ENCODE measurements at regions not wholly inside any gene's neighbourhood (a gene's known extent, or its start where the extent isn't known, plus 50 kb on each side); places are given as distances from the start of the nearest gene placed in this dataset.
A peak's percentile ranks its signal among the peaks of the same experiment; 100 is the strongest.

DNA sequence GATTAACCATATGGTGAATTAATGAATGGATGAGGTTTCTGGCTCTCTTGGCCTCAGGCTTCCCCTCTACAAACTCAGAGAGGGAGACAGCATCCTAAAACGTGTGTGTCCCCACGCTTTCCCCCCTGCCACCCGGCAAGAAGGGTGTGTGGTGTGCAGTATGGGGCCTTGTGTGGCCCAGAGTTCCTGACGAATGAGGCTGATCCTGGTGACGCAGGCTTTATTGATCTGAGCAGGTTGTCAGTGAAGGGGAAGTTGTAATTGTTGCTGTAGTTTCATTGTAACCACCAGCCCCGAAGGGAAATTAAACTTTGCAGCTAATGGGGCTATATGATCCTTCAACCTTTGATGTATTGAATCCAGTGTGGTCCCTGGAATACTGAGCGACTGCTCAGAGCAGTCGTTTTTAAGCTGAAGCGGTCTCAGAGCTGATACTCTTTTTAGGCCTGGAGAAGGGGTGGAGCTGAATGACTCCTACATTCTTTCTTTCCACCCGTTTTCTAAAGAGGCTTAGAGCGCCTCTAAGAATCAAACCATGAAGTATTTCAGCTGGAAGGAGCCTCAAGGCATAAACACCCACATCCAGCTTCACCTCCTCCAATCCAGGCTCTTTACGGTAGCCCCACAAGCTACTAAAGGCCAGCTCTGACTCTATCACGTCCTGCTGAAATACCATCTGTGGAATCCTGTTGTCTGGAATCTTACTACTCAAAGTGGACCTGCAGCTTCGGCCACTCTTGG is 284.7 kb downstream of the MIAT start:
- TF ChIP-seq TAF1 (IDR thresholded peaks at IDR 0.05; ENCODE audit: borderline replicate concordance, insufficient read depth, low read length): no peak
- no peak for TF ChIP-seq SIN3A (IDR thresholded peaks at IDR 0.05; ENCODE audit: borderline replicate concordance, insufficient read depth, low read length)
- TF ChIP-seq, protein P1, sequence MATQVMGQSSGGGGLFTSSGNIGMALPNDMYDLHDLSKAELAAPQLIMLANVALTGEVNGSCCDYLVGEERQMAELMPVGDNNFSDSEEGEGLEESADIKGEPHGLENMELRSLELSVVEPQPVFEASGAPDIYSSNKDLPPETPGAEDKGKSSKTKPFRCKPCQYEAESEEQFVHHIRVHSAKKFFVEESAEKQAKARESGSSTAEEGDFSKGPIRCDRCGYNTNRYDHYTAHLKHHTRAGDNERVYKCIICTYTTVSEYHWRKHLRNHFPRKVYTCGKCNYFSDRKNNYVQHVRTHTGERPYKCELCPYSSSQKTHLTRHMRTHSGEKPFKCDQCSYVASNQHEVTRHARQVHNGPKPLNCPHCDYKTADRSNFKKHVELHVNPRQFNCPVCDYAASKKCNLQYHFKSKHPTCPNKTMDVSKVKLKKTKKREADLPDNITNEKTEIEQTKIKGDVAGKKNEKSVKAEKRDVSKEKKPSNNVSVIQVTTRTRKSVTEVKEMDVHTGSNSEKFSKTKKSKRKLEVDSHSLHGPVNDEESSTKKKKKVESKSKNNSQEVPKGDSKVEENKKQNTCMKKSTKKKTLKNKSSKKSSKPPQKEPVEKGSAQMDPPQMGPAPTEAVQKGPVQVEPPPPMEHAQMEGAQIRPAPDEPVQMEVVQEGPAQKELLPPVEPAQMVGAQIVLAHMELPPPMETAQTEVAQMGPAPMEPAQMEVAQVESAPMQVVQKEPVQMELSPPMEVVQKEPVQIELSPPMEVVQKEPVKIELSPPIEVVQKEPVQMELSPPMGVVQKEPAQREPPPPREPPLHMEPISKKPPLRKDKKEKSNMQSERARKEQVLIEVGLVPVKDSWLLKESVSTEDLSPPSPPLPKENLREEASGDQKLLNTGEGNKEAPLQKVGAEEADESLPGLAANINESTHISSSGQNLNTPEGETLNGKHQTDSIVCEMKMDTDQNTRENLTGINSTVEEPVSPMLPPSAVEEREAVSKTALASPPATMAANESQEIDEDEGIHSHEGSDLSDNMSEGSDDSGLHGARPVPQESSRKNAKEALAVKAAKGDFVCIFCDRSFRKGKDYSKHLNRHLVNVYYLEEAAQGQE (IDR thresholded peaks at IDR 0.05; ENCODE audit: insufficient read depth in 1 of 2, low read depth in 2 of 2, low read length in 2 of 2): no peak
- TF ChIP-seq FOXP2 (optimal IDR thresholded peaks at IDR 0.05; ENCODE audit: borderline replicate concordance, extremely low read depth, extremely low read length, insufficient read depth): no peak
- TF ChIP-seq POLR2AphosphoS5 (IDR thresholded peaks at IDR 0.05; ENCODE audit: low read depth, low read length): no peak

DNA sequence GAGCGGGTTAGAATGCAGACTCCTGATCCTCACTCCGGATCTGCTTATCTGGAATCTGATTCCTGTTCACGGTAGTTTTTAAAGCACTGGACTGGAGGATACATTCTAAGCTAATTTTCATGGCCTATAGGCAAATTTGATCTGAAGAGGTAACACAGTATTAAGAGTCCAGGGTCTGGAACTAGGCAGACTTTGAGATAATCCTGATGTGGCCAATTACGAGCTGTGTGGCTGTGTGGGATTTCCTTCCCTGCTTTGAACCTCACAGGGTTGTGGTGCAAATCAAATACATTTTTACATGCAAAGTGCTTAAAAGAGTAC is 285.2 kb downstream of the MIAT start:
- TF ChIP-seq POLR2AphosphoS5 (IDR thresholded peaks at IDR 0.05; ENCODE audit: low read depth, low read length) (no peak), SIN3A (IDR thresholded peaks at IDR 0.05; ENCODE audit: borderline replicate concordance, insufficient read depth, low read length) (no peak), TAF1 (IDR thresholded peaks at IDR 0.05; ENCODE audit: borderline replicate concordance, insufficient read depth, low read length) (no peak), FOXP2 (optimal IDR thresholded peaks at IDR 0.05; ENCODE audit: borderline replicate concordance, extremely low read depth, extremely low read length, insufficient read depth) (no peak)
- TF ChIP-seq, protein P1 (IDR thresholded peaks at IDR 0.05; ENCODE audit: insufficient read depth in 1 of 2, low read depth in 2 of 2, low read length in 2 of 2): no peak

DNA sequence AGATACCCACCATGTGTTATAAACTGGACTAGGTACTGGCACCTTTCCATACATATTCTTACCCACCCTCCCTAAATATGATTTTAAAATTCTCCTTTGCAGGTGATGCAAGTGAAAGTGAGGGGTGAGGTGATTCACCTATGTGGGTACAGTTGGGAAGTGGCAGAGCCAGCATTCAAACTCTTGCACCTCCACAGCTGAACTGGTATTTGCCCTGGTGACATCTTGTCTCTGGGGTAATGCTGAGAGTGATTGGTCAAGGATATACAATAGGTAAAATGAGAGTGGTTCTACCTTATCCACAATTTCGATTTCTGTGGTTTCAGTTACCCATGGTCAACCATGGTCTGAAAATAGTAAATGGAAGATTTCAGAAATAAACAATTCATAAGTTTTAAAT is 288.2 kb downstream of the MIAT start:
- TF ChIP-seq POLR2AphosphoS5 (IDR thresholded peaks at IDR 0.05; ENCODE audit: low read depth, low read length) (no peak), TAF1 (IDR thresholded peaks at IDR 0.05; ENCODE audit: borderline replicate concordance, insufficient read depth, low read length) (no peak), SIN3A (IDR thresholded peaks at IDR 0.05; ENCODE audit: borderline replicate concordance, insufficient read depth, low read length) (no peak), FOXP2 (optimal IDR thresholded peaks at IDR 0.05; ENCODE audit: borderline replicate concordance, extremely low read depth, extremely low read length, insufficient read depth) (no peak)
- TF ChIP-seq, protein P1 (IDR thresholded peaks at IDR 0.05; ENCODE audit: insufficient read depth in 1 of 2, low read depth in 2 of 2, low read length in 2 of 2): no peak

DNA sequence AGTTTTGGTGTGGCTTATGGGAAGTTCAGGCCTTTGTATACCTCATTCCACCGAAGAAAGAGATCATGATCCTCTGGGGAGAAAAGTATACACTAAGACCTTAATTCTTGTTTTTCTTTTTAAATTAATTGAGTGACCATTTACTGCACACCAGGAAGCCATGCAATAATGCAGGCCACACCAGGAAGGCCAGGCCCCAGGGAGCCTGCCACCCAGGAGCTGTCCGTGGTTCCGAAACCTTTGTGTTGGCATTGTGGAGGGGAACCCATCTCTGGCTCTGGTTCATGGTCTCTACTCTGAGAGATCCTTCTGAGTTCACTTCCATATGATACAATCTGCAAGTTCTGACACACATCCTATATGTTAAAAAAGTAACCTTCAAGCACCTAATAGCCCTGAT is 291.8 kb downstream of the MIAT start:
- TF ChIP-seq FOXP2 (optimal IDR thresholded peaks at IDR 0.05; ENCODE audit: borderline replicate concordance, extremely low read depth, extremely low read length, insufficient read depth): no peak
- TF ChIP-seq, protein P1 (IDR thresholded peaks at IDR 0.05; ENCODE audit: insufficient read depth in 1 of 2, low read depth in 2 of 2, low read length in 2 of 2): peak; percentile 87 to 94

DNA sequence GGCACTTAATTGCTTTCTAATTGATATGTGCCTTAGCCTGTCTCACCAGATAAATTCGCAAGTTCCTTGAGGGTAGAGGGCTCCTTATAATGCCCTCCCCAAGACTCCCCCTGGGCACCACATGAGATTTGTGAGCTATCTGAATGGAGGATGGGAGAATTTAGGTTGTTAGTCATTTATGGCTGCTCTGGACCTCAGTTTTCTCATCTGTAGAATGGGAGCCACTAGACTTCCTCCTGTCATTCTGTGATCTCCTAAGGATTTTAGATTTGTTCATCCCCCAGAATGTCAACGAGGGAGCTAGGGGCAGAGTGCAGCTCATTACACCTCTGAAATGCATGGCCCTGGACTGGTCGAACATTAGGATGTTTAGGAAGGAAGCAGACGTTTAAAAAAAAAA is 294.6 kb downstream of the MIAT start:
- TF ChIP-seq TAF1 (IDR thresholded peaks at IDR 0.05; ENCODE audit: borderline replicate concordance, insufficient read depth, low read length) (no peak), FOXP2 (optimal IDR thresholded peaks at IDR 0.05; ENCODE audit: borderline replicate concordance, extremely low read depth, extremely low read length, insufficient read depth) (no peak), POLR2AphosphoS5 (IDR thresholded peaks at IDR 0.05; ENCODE audit: low read depth, low read length) (no peak), SIN3A (IDR thresholded peaks at IDR 0.05; ENCODE audit: borderline replicate concordance, insufficient read depth, low read length) (no peak)
- TF ChIP-seq, protein P1 (IDR thresholded peaks at IDR 0.05; ENCODE audit: insufficient read depth in 1 of 2, low read depth in 2 of 2, low read length in 2 of 2): no peak

All from PFSK-1 (cell line).